Cardiac fibroblast (primary cell): ENCODE measurements at regions not wholly inside any gene's neighbourhood (a gene's known extent, or its start where the extent isn't known, plus 50 kb on each side); places are given as distances from the start of the nearest gene placed in this dataset.
A peak's percentile ranks its signal among the peaks of the same experiment; 100 is the strongest.

Source experiments
- DNase-seq, 2 donors: peaks; one replicate each; pipeline versions ENCODE4 v3.0.0 to v3.0.0-alpha.2; 2010; ENCODE audit warnings: low read depth in 2 of 2
- H3K4me3 ChIP-seq, 2 donors: replicated peaks in 1 of 2; 1 replicate in 1 of 2; 2 replicates in 1 of 2; pipeline ENCODE4 v1.5.1; 2011; ENCODE audit warnings: low read depth in 2 of 2, low read length in 2 of 2, mild to moderate bottlenecking in 2 of 2, moderate library complexity in 1 of 2
- CTCF ChIP-seq: IDR thresholded peaks from one replicate; pipeline ENCODE4 v1.5.1; 2011; ENCODE audit warnings: low read depth, mild to moderate bottlenecking, low read length, inconsistent platforms

- TF ChIP-seq CTCF: no peak
- H3K4me3 ChIP-seq: no peak overlapping the region
- DNase-seq: no peak
These were observed 460.8 kb upstream of the ARGLU1 start for GRCh38 chr13:107028751-107029150.

GRCh38 chr13:107025991-107026390 is 458.1 kb upstream of the ARGLU1 start:
- H3K4me3 ChIP-seq: no peak overlapping the region
- DNase-seq: peak; percentile 1 to 2
- no peak for TF ChIP-seq CTCF

GRCh38 chr13:107023335-107023734 is 455.4 kb upstream of the ARGLU1 start:
- DNase-seq: no peak
- TF ChIP-seq CTCF: no peak
- no peak overlapping the region for H3K4me3 ChIP-seq

GRCh38 chr13:107020393-107020792 is 452.5 kb upstream of the ARGLU1 start:
- no peak for DNase-seq
- TF ChIP-seq CTCF: no peak
- H3K4me3 ChIP-seq: no peak overlapping the region

GRCh38 chr13:107018285-107018684 is 450.3 kb upstream of the ARGLU1 start:
- TF ChIP-seq CTCF: no peak
- no peak overlapping the region for H3K4me3 ChIP-seq
- DNase-seq: no peak

- no peak for DNase-seq
These were observed 438.7 kb upstream of the ARGLU1 start for GRCh38 chr13:107006661-107007060.

More at GRCh38 chr13:107006661-107007060, 438.7 kb upstream of the ARGLU1 start:
- no peak overlapping the region for H3K4me3 ChIP-seq
- no peak for TF ChIP-seq CTCF
